K562 (cell line): ENCODE measurements at regions not wholly inside any gene's neighbourhood (a gene's known extent, or its start where the extent isn't known, plus 50 kb on each side); places are given as distances from the start of the nearest gene placed in this dataset.

ENCODE experiments used
- ADNP ChIP-seq: fragments of 200-800 bp; sonication (Bioruptor generic); IDR thresholded peaks from 2 replicates; pipeline ENCODE4 v1.6.1; 2016; ENCODE audit warnings: missing genetic modification characterization, missing compliant biosample characterization
- CBX5 ChIP-seq: IDR thresholded peaks from 2 replicates; pipeline ENCODE4 v1.6.1; 2014; ENCODE audit warnings: low read depth, borderline replicate concordance
- CHD2 ChIP-seq: IDR thresholded peaks from 2 replicates; pipeline ENCODE4 v1.6.1; 2011; ENCODE audit warnings: low read depth, low read length
- CTCF ChIP-seq, 3 experiments: IDR thresholded peaks in 2 of 3; conservative IDR thresholded peaks in 1 of 3; 2 replicates each; pipeline ENCODE4 v1.5.1; 2011 to 2012; ENCODE audit warnings: low read length in 3 of 3, mild to moderate bottlenecking in 3 of 3, control low read depth in 2 of 3, improper control_type of control experiment in 1 of 3, inconsistent platforms in 1 of 3, low read depth in 1 of 3, mixed read lengths in 1 of 3, moderate library complexity in 1 of 3; ENCODE audit not compliant: insufficient read depth in 2 of 3
- KAT8 ChIP-seq: fragments of 450-650 bp; IDR thresholded peaks from 2 replicates; pipeline ENCODE4 v1.6.1; 2016; ENCODE audit warnings: low read depth, mild to moderate bottlenecking
- RNF2 ChIP-seq: sonication (generic); IDR thresholded peaks from 2 replicates; pipeline ENCODE4 v1.6.1; 2016
- SRF ChIP-seq, 2 experiments: fragments of 250-450, 450-650 bp in 1 of 2; sonication (Bioruptor Pico) in 1 of 2; sonication (generic) in 1 of 2; formaldehyde crosslinking; IDR thresholded peaks; 2 replicates each; pipeline versions ENCODE4 v1.5.0 to v1.5.1; 2020 to 2022; ENCODE audit warnings: mild to moderate bottlenecking in 1 of 2, missing genetic modification reagents in 1 of 2
- TARDBP ChIP-seq: fragments of 450-650 bp; IDR thresholded peaks from 2 replicates; pipeline ENCODE4 v1.6.1; 2016
- USF2 ChIP-seq: sonication (generic); formaldehyde crosslinking; IDR thresholded peaks from 2 replicates; pipeline ENCODE4 v1.5.0; 2020; ENCODE audit warnings: missing genetic modification reagents
- ZNF407 ChIP-seq: fragments of 450-650 bp; IDR thresholded peaks from 2 replicates; pipeline ENCODE4 v1.6.1; 2016; ENCODE audit warnings: low read depth

- no peak for TF ChIP-seq USF2 (CRISPR knock-in tag)
- TF ChIP-seq CTCF (IDR thresholded peaks at IDR 0.05 in 2 of 3, conservative IDR thresholded peaks at IDR 0.05 in 1 of 3; ENCODE audit: insufficient read depth in 2 of 3, low read depth in 1 of 3, low read length in 3 of 3) = no peak
- TF ChIP-seq CBX5 = no peak
- TF ChIP-seq KAT8 = no peak
- no peak for TF ChIP-seq SRF (CRISPR knock-in tag; IDR thresholded peaks at IDR 0.05)
- TF ChIP-seq CHD2 = no peak
- TF ChIP-seq ADNP (tag) = no peak
- TF ChIP-seq ZNF407 = no peak
- TF ChIP-seq TARDBP = no peak
- TF ChIP-seq RNF2 = no peak
Measured at GRCh38 chr1:29397981-29398380, 161.7 kb downstream of the PTPRU start.
